ENCODE measurements at regions not wholly inside any gene's neighbourhood (a gene's known extent, or its start where the extent isn't known, plus 50 kb on each side); places are given as distances from the start of the nearest gene placed in this dataset.

- Mint-ChIP-seq H3K4me1 (ENCODE audit: low read depth) (peaks cover 44% of the 10 kb centered on the region), H3K9me3 (no peaks in the 10 kb centered on the region), H3K27me3 (ENCODE audit: low read depth) (peaks cover 89% of the 10 kb centered on the region), H3K4me3 (ENCODE audit: low read depth) (no peak overlapping the region), H3K27ac (no peak overlapping the region), H3K36me3 (ENCODE audit: low read depth) (no peaks in the 10 kb centered on the region)
- intact Hi-C loops (cut with micrococcal nuclease) = loop anchor here (2.0 to 5.0 kb wide), 2 partner anchors 61 to 127 kb away; partner anchors contain the start of gene DPYD
- DNase-seq (ENCODE audit: low spot score) = peak; percentile 58
These were observed 127.4 kb upstream of the DPYD start for GRCh38 chr1:98048244-98048643.

GRCh38 chr1:98047171-98047570 is 126.3 kb upstream of the DPYD start:
- Mint-ChIP-seq H3K9me3 (no peaks in the 10 kb centered on the region), H3K36me3 (ENCODE audit: low read depth) (no peaks in the 10 kb centered on the region), H3K4me1 (ENCODE audit: low read depth) (peaks cover 38% of the 10 kb centered on the region), H3K27me3 (ENCODE audit: low read depth) (peaks cover 86% of the 10 kb centered on the region), H3K4me3 (ENCODE audit: low read depth) (no peak overlapping the region), H3K27ac (no peak overlapping the region)
- no peak for DNase-seq (ENCODE audit: low spot score)
- intact Hi-C loops (cut with micrococcal nuclease) = loop anchor here (5.0 kb wide), 1 partner anchor 60 kb away; no protein-coding TSS in a partner anchor

GRCh38 chr1:98045767-98046641 is 125.2 kb upstream of the DPYD start:
- intact Hi-C loops (cut with micrococcal nuclease) = loop anchor here (5.0 kb wide), 1 partner anchor 59 kb away; no protein-coding TSS in a partner anchor
- Mint-ChIP-seq H3K9me3 (no peaks in the 10 kb centered on the region), H3K27ac (no peak overlapping the region), H3K27me3 (ENCODE audit: low read depth) (peaks cover 75% of the 10 kb centered on the region), H3K36me3 (ENCODE audit: low read depth) (no peaks in the 10 kb centered on the region), H3K4me1 (ENCODE audit: low read depth) (peaks cover 36% of the 10 kb centered on the region), H3K4me3 (ENCODE audit: low read depth) (peak overlapping the region; percentile 77)
- no peak for DNase-seq (ENCODE audit: low spot score)

GRCh38 chr1:98045211-98045766 is 124.5 kb upstream of the DPYD start:
- Mint-ChIP-seq H3K27me3 (ENCODE audit: low read depth) (peaks cover 74% of the 10 kb centered on the region), H3K9me3 (no peaks in the 10 kb centered on the region), H3K4me3 (ENCODE audit: low read depth) (peak overlapping the region; percentile 77), H3K27ac (no peak overlapping the region), H3K4me1 (ENCODE audit: low read depth) (peaks cover 35% of the 10 kb centered on the region), H3K36me3 (ENCODE audit: low read depth) (no peaks in the 10 kb centered on the region)
- no peak for DNase-seq (ENCODE audit: low spot score)
- intact Hi-C loops (cut with micrococcal nuclease) = loop anchor here (5.0 kb wide), 1 partner anchor 58 kb away; no protein-coding TSS in a partner anchor

GRCh38 chr1:98044766-98045165 is 123.9 kb upstream of the DPYD start:
- H3K4me3 Mint-ChIP-seq (ENCODE audit: low read depth) = peak overlapping the region; percentile 67
- no peak for DNase-seq (ENCODE audit: low spot score)
- H3K4me1 Mint-ChIP-seq (ENCODE audit: low read depth) = peaks cover 35% of the 10 kb centered on the region
- H3K27ac Mint-ChIP-seq = no peak overlapping the region
- no peaks in the 10 kb centered on the region for H3K9me3 Mint-ChIP-seq
- intact Hi-C loops (cut with micrococcal nuclease) = loop anchor here (5.0 kb wide), 1 partner anchor 57 kb away; no protein-coding TSS in a partner anchor
- H3K27me3 Mint-ChIP-seq (ENCODE audit: low read depth) = peaks cover 70% of the 10 kb centered on the region
- H3K36me3 Mint-ChIP-seq (ENCODE audit: low read depth) = no peaks in the 10 kb centered on the region

GRCh38 chr1:98044071-98044697 is 123.3 kb upstream of the DPYD start:
- Mint-ChIP-seq H3K27me3 (ENCODE audit: low read depth) (peaks cover 64% of the 10 kb centered on the region), H3K9me3 (no peaks in the 10 kb centered on the region), H3K4me3 (ENCODE audit: low read depth) (peak overlapping the region; percentile 49), H3K4me1 (ENCODE audit: low read depth) (peaks cover 30% of the 10 kb centered on the region), H3K36me3 (ENCODE audit: low read depth) (no peaks in the 10 kb centered on the region), H3K27ac (no peak overlapping the region)
- no peak for DNase-seq (ENCODE audit: low spot score)
- intact Hi-C loops (cut with micrococcal nuclease) = no loop called here

- H3K27ac Mint-ChIP-seq = no peak overlapping the region
These were observed 114.8 kb upstream of the DPYD start for GRCh38 chr1:98035602-98036002.

GRCh38 chr1:98034505-98034904 is 113.7 kb upstream of the DPYD start:
- no peak for DNase-seq (ENCODE audit: low spot score)
- Mint-ChIP-seq H3K27ac (no peak overlapping the region), H3K4me1 (ENCODE audit: low read depth) (peaks cover 4% of the 10 kb centered on the region), H3K9me3 (no peaks in the 10 kb centered on the region), H3K27me3 (ENCODE audit: low read depth) (peaks cover 22% of the 10 kb centered on the region), H3K4me3 (ENCODE audit: low read depth) (no peak overlapping the region), H3K36me3 (ENCODE audit: low read depth) (no peaks in the 10 kb centered on the region)
- intact Hi-C loops (cut with micrococcal nuclease) = loop anchor here (5.0 kb wide), 1 partner anchor 92 kb away; no protein-coding TSS in a partner anchor

More at GRCh38 chr1:98035602-98036002, 114.8 kb upstream of the DPYD start:
- DNase-seq (ENCODE audit: low spot score) = no peak
- no peaks in the 10 kb centered on the region for H3K36me3 Mint-ChIP-seq (ENCODE audit: low read depth)
- intact Hi-C loops (cut with micrococcal nuclease) = no loop called here
- no peaks in the 10 kb centered on the region for H3K9me3 Mint-ChIP-seq
- peaks cover 25% of the 10 kb centered on the region for H3K27me3 Mint-ChIP-seq (ENCODE audit: low read depth)
- no peak overlapping the region for H3K4me3 Mint-ChIP-seq (ENCODE audit: low read depth)
- peaks cover 1% of the 10 kb centered on the region for H3K4me1 Mint-ChIP-seq (ENCODE audit: low read depth)

GRCh38 chr1:98032958-98033357 is 112.1 kb upstream of the DPYD start:
- H3K4me3 Mint-ChIP-seq (ENCODE audit: low read depth) = no peak overlapping the region

GRCh38 chr1:98030976-98031375 is 110.1 kb upstream of the DPYD start:
- no peak for DNase-seq (ENCODE audit: low spot score)
- Mint-ChIP-seq H3K27ac (no peak overlapping the region), H3K4me3 (ENCODE audit: low read depth) (no peak overlapping the region), H3K36me3 (ENCODE audit: low read depth) (no peaks in the 10 kb centered on the region), H3K27me3 (ENCODE audit: low read depth) (peaks cover 16% of the 10 kb centered on the region), H3K4me1 (ENCODE audit: low read depth) (peaks cover 7% of the 10 kb centered on the region), H3K9me3 (no peaks in the 10 kb centered on the region)
- intact Hi-C loops (cut with micrococcal nuclease) = loop anchor here (5.0 kb wide), 1 partner anchor 89 kb away; no protein-coding TSS in a partner anchor

More at GRCh38 chr1:98032958-98033357, 112.1 kb upstream of the DPYD start:
- H3K9me3 Mint-ChIP-seq = no peaks in the 10 kb centered on the region
- peaks cover 4% of the 10 kb centered on the region for H3K4me1 Mint-ChIP-seq (ENCODE audit: low read depth)
- intact Hi-C loops (cut with micrococcal nuclease) = loop anchor here (5.0 kb wide), 1 partner anchor 91 kb away; no protein-coding TSS in a partner anchor
- peaks cover 17% of the 10 kb centered on the region for H3K27me3 Mint-ChIP-seq (ENCODE audit: low read depth)
- no peak for DNase-seq (ENCODE audit: low spot score)
- no peaks in the 10 kb centered on the region for H3K36me3 Mint-ChIP-seq (ENCODE audit: low read depth)
- H3K27ac Mint-ChIP-seq = no peak overlapping the region

GRCh38 chr1:98030483-98030882 is 109.6 kb upstream of the DPYD start:
- Mint-ChIP-seq H3K4me1 (ENCODE audit: low read depth) (peaks cover 7% of the 10 kb centered on the region), H3K36me3 (ENCODE audit: low read depth) (no peaks in the 10 kb centered on the region), H3K27ac (no peak overlapping the region), H3K9me3 (no peaks in the 10 kb centered on the region), H3K27me3 (ENCODE audit: low read depth) (peaks cover 13% of the 10 kb centered on the region), H3K4me3 (ENCODE audit: low read depth) (no peak overlapping the region)
- intact Hi-C loops (cut with micrococcal nuclease) = loop anchor here (5.0 kb wide), 1 partner anchor 88 kb away; no protein-coding TSS in a partner anchor
- no peak for DNase-seq (ENCODE audit: low spot score)

GRCh38 chr1:98028800-98029199 is 108.0 kb upstream of the DPYD start:
- Mint-ChIP-seq H3K36me3 (ENCODE audit: low read depth) (no peaks in the 10 kb centered on the region), H3K4me1 (ENCODE audit: low read depth) (peaks cover 12% of the 10 kb centered on the region), H3K4me3 (ENCODE audit: low read depth) (no peak overlapping the region), H3K27ac (no peak overlapping the region), H3K9me3 (no peaks in the 10 kb centered on the region), H3K27me3 (ENCODE audit: low read depth) (peaks cover 11% of the 10 kb centered on the region)
- DNase-seq (ENCODE audit: low spot score) = no peak
- intact Hi-C loops (cut with micrococcal nuclease) = no loop called here

Measured in activated T-helper 2 cell treated with anti-CD3 and anti-CD28 coated beads, Interferon-gamma antibody, Interleukin-2, Interleukin-4, amounts not matched to agents 10 μg/mL and 5 μg/mL and 100 μg/mL, durations not matched to agents 14 hours and 24 hours and 36 hours (primary cell).